H9 (cell line): ENCODE measurements at regions not wholly inside any gene's neighbourhood (a gene's known extent, or its start where the extent isn't known, plus 50 kb on each side); places are given as distances from the start of the nearest gene placed in this dataset.

ENCODE experiments used
- DNase-seq: peaks from one replicate; pipeline ENCODE4 v3.0.0-alpha.2; 2017
- H2AFZ ChIP-seq: one replicate; pipeline ENCODE4 v1.6.1; 2013; ENCODE audit warnings: mild to moderate bottlenecking, low read length, control low read depth, moderate library complexity
- H2AK5ac ChIP-seq: 2 replicates; pipeline ENCODE4 v1.6.1; 2013; ENCODE audit warnings: low read length, control low read depth, mixed read lengths; ENCODE audit not compliant: insufficient read length
- H2BK120ac ChIP-seq: one replicate; pipeline ENCODE4 v1.6.1; 2013; ENCODE audit warnings: low read depth, mild to moderate bottlenecking, low read length, control low read depth, inconsistent platforms; ENCODE audit not compliant: poor library complexity, severe bottlenecking
- H2BK12ac ChIP-seq: 2 replicates; pipeline ENCODE4 v1.6.1; 2013; ENCODE audit warnings: low read length, control low read depth, mixed read lengths, low read depth; ENCODE audit not compliant: insufficient read length
- H2BK15ac ChIP-seq: 2 replicates; pipeline ENCODE4 v1.6.1; 2013; ENCODE audit warnings: low read depth, low read length, control low read depth
- H2BK20ac ChIP-seq: one replicate; pipeline ENCODE4 v1.6.1; 2013; ENCODE audit warnings: low read depth, mild to moderate bottlenecking, low read length, control low read depth, inconsistent platforms; ENCODE audit not compliant: poor library complexity, severe bottlenecking
- H2BK5ac ChIP-seq: 2 replicates; pipeline ENCODE4 v1.6.1; 2013; ENCODE audit warnings: low read length, control low read depth, mixed read lengths; ENCODE audit not compliant: insufficient read length
- H3K14ac ChIP-seq: 2 replicates; pipeline ENCODE4 v1.6.1; 2013; ENCODE audit warnings: low read length, control low read depth; ENCODE audit not compliant: insufficient read depth
- H3K18ac ChIP-seq: 2 replicates; pipeline ENCODE4 v1.6.1; 2013; ENCODE audit warnings: low read depth, mild to moderate bottlenecking, mixed read lengths, low read length, control low read depth; ENCODE audit not compliant: insufficient read length
- H3K23ac ChIP-seq: 2 replicates; pipeline ENCODE4 v1.6.1; 2013; ENCODE audit warnings: low read length, control low read depth, mixed read lengths, low read depth; ENCODE audit not compliant: insufficient read length
- H3K23me2 ChIP-seq: 2 replicates; pipeline ENCODE4 v1.6.1; 2013; ENCODE audit warnings: low read depth, mild to moderate bottlenecking, mixed read lengths, low read length, control low read depth; ENCODE audit not compliant: insufficient read length, poor library complexity, severe bottlenecking
- H3K27ac ChIP-seq: 2 replicates; pipeline ENCODE4 v1.5.1; 2013; ENCODE audit warnings: low read length, control low read depth, mixed read lengths, low read depth; ENCODE audit not compliant: insufficient read length
- H3K27me3 ChIP-seq: 2 replicates; pipeline ENCODE4 v1.6.1; 2013; ENCODE audit warnings: low read length, control low read depth, inconsistent platforms; ENCODE audit not compliant: insufficient read depth
- H3K4ac ChIP-seq: 2 replicates; pipeline ENCODE4 v1.6.1; 2013; ENCODE audit warnings: low read depth, mild to moderate bottlenecking, control low read depth, inconsistent platforms, low read length, moderate library complexity
- H3K4me1 ChIP-seq: 2 replicates; pipeline ENCODE4 v1.6.1; 2013; ENCODE audit warnings: low read length, control low read depth, inconsistent platforms; ENCODE audit not compliant: insufficient read depth
- H3K4me2 ChIP-seq: 2 replicates; pipeline ENCODE4 v1.6.1; 2013; ENCODE audit warnings: low read length, control low read depth, mixed read lengths; ENCODE audit not compliant: insufficient read length, insufficient read depth
- H3K56ac ChIP-seq: 2 replicates; pipeline ENCODE4 v1.6.1; 2013; ENCODE audit warnings: low read depth, mild to moderate bottlenecking, mixed read lengths, low read length, control low read depth; ENCODE audit not compliant: insufficient read length
- H3K79me1 ChIP-seq: 2 replicates; pipeline ENCODE4 v1.6.1; 2013; ENCODE audit warnings: low read depth, mild to moderate bottlenecking, moderate library complexity, low read length, control low read depth, inconsistent platforms; ENCODE audit not compliant: insufficient read depth, poor library complexity, severe bottlenecking
- H3K79me2 ChIP-seq: 2 replicates; pipeline ENCODE4 v1.6.1; 2013; ENCODE audit warnings: low read length, control low read depth, inconsistent platforms; ENCODE audit not compliant: insufficient read depth
- H3K9ac ChIP-seq: 2 replicates; pipeline ENCODE4 v1.6.1; 2013; ENCODE audit warnings: low read length, control low read depth, mixed read lengths; ENCODE audit not compliant: insufficient read length; ENCODE audit errors: extremely low read depth
- H3K9me3 ChIP-seq: one replicate; pipeline ENCODE4 v1.6.1; 2013; ENCODE audit warnings: low read depth, low read length, inconsistent platforms; ENCODE audit not compliant: control insufficient read depth
- H3T11ph ChIP-seq: one replicate; pipeline ENCODE4 v1.6.1; 2013; ENCODE audit warnings: mild to moderate bottlenecking, low read length, control low read depth, inconsistent platforms
- H4K20me1 ChIP-seq: one replicate; pipeline ENCODE4 v1.6.1; 2013; ENCODE audit not compliant: control insufficient read depth, insufficient read length, insufficient read depth
- H4K5ac ChIP-seq: 2 replicates; pipeline ENCODE4 v1.6.1; 2013; ENCODE audit warnings: low read depth, mild to moderate bottlenecking, mixed read lengths, low read length, control low read depth; ENCODE audit not compliant: insufficient read length
- H4K8ac ChIP-seq: replicated peaks from 2 replicates; pipeline ENCODE4 v1.6.1; 2013; ENCODE audit warnings: low read length, control low read depth, mixed read lengths, low read depth; ENCODE audit not compliant: insufficient read length
- H4K91ac ChIP-seq: 2 replicates; pipeline ENCODE4 v1.6.1; 2013; ENCODE audit warnings: low read depth, mild to moderate bottlenecking, moderate library complexity, mixed read lengths, low read length, control low read depth; ENCODE audit not compliant: insufficient read length
- H3K27ac Mint-ChIP-seq, 3 experiments: 2 replicates in 2 of 3; 3 replicates in 1 of 3; pipeline ENCODE4 v1.8.0; 2020 to 2021; ENCODE audit warnings: mixed read lengths in 3 of 3, mild to moderate bottlenecking in 1 of 3, moderate library complexity in 1 of 3
- H3K27me3 Mint-ChIP-seq: 2 replicates; pipeline ENCODE4 v1.8.0; 2021; ENCODE audit warnings: low read depth, mild to moderate bottlenecking, moderate library complexity, mixed read lengths
- H3K36me3 Mint-ChIP-seq, 3 experiments: 2 replicates in 2 of 3; 3 replicates in 1 of 3; pipeline ENCODE4 v1.8.0; 2020 to 2021; ENCODE audit warnings: low read depth in 3 of 3, mixed read lengths in 3 of 3; ENCODE audit not compliant: insufficient read depth in 1 of 3
- H3K4me1 Mint-ChIP-seq, 2 experiments: 2 replicates each; pipeline ENCODE4 v1.8.0; 2020; ENCODE audit warnings: mixed read lengths in 2 of 2
- H3K4me3 Mint-ChIP-seq, 2 experiments: 2 replicates in 1 of 2; 3 replicates in 1 of 2; pipeline ENCODE4 v1.8.0; 2020 to 2021; ENCODE audit warnings: mild to moderate bottlenecking in 2 of 2, mixed read lengths in 2 of 2, moderate library complexity in 1 of 2
- H3K9me3 Mint-ChIP-seq, 2 experiments: 2 replicates in 1 of 2; 3 replicates in 1 of 2; pipeline ENCODE4 v1.8.0; 2020; ENCODE audit warnings: mild to moderate bottlenecking in 2 of 2, mixed read lengths in 2 of 2, moderate library complexity in 1 of 2
- WGBS: extraction: QIAGEN DNeasy Blood & Tissue Kit; methylation state at CpG from one replicate; pipeline ENCODE4 v1.1.7; 2013; ENCODE audit warnings: missing lambda C conversion rate, low lambda C conversion rate, mixed read lengths; ENCODE audit not compliant: insufficient read length; ENCODE audit errors: extremely low coverage; 5-methylcytosine and 5-hydroxymethylcytosine counted together
- TF ChIP-seq, protein P1 (sequence below): fragments of 200-600 bp; sonication (generic); conservative IDR thresholded peaks from 3 replicates; pipeline ENCODE4 v1.8.0; 2021; ENCODE audit warnings: antibody characterized with exemption, mild to moderate bottlenecking

DNA sequence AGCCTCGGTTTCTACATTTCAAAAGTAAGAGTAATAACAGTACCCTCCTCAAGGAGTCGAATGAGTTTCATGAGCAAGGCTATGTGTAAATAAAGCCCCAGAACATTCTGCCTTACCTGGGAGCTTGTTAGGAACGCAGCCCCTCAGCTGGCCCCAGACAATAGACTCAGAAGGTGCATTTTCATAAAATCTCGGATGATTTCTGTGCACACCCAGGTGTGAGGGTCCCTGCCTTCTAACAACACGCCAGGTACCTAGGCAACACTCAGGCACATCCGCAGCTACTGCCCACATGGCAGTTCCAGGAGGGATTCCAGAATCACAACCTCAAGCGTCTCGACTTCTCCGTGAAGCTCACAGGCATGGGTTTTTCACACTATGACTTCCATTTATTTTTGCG lies 226.5 kb upstream of the CDH4 start:
- Histone ChIP-seq H2AFZ (no peak overlapping the region), H4K5ac (no peak overlapping the region), H3K18ac (no peak overlapping the region), H3K56ac (no peak overlapping the region), H2BK20ac (no peak overlapping the region), H3K79me1 (no peaks in the 10 kb centered on the region), H3K27me3 (no peaks in the 10 kb centered on the region), H3K4me1 (no peaks in the 10 kb centered on the region), H3K14ac (no peak overlapping the region), H4K8ac (no peak overlapping the region), H3K4ac (no peak overlapping the region), H3K23ac (no peak overlapping the region), H2AK5ac (no peak overlapping the region), H3K9ac (no peak overlapping the region), H2BK5ac (no peak overlapping the region), H2BK15ac (no peak overlapping the region), H4K91ac (no peak overlapping the region), H3T11ph (no peak overlapping the region), H3K79me2 (no peaks in the 10 kb centered on the region), H3K23me2 (no peaks in the 10 kb centered on the region), H3K9me3 (no peaks in the 10 kb centered on the region), H3K4me2 (no peak overlapping the region), H3K27ac (no peak overlapping the region), H4K20me1 (no peaks in the 10 kb centered on the region), H2BK12ac (no peak overlapping the region), H2BK120ac (no peak overlapping the region)
- Mint-ChIP-seq H3K4me3 (no peak overlapping the region), H3K27me3 (peaks cover 57% of the 10 kb centered on the region), H3K27ac (no peak overlapping the region), H3K9me3 (peaks cover 22 to 31% of the 10 kb centered on the region in 2 experiments; a peak in 4 of 5 replicates), H3K36me3 (peaks cover 0 to 4% (median 0%) of the 10 kb centered on the region in 3 experiments; a peak in 1 of 7 replicates), H3K4me1 (no peaks in the 10 kb centered on the region)
- WGBS, result no CpG with 5 or more reads among the region's 10 CpGs
- TF ChIP-seq, protein P1, sequence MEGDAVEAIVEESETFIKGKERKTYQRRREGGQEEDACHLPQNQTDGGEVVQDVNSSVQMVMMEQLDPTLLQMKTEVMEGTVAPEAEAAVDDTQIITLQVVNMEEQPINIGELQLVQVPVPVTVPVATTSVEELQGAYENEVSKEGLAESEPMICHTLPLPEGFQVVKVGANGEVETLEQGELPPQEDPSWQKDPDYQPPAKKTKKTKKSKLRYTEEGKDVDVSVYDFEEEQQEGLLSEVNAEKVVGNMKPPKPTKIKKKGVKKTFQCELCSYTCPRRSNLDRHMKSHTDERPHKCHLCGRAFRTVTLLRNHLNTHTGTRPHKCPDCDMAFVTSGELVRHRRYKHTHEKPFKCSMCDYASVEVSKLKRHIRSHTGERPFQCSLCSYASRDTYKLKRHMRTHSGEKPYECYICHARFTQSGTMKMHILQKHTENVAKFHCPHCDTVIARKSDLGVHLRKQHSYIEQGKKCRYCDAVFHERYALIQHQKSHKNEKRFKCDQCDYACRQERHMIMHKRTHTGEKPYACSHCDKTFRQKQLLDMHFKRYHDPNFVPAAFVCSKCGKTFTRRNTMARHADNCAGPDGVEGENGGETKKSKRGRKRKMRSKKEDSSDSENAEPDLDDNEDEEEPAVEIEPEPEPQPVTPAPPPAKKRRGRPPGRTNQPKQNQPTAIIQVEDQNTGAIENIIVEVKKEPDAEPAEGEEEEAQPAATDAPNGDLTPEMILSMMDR, result no peak
- no peak for DNase-seq
